H9 (cell line): ENCODE measurements at regions not wholly inside any gene's neighbourhood (a gene's known extent, or its start where the extent isn't known, plus 50 kb on each side); places are given as distances from the start of the nearest gene placed in this dataset.

Experiments used
- DNase-seq: peaks from one replicate; pipeline ENCODE4 v3.0.0-alpha.2; 2017
- H2AFZ ChIP-seq: one replicate; pipeline ENCODE4 v1.6.1; 2013; ENCODE audit warnings: mild to moderate bottlenecking, low read length, control low read depth, moderate library complexity
- H2AK5ac ChIP-seq: 2 replicates; pipeline ENCODE4 v1.6.1; 2013; ENCODE audit warnings: low read length, control low read depth, mixed read lengths; ENCODE audit not compliant: insufficient read length
- H2BK120ac ChIP-seq: one replicate; pipeline ENCODE4 v1.6.1; 2013; ENCODE audit warnings: low read depth, mild to moderate bottlenecking, low read length, control low read depth, inconsistent platforms; ENCODE audit not compliant: poor library complexity, severe bottlenecking
- H2BK12ac ChIP-seq: 2 replicates; pipeline ENCODE4 v1.6.1; 2013; ENCODE audit warnings: low read length, control low read depth, mixed read lengths, low read depth; ENCODE audit not compliant: insufficient read length
- H2BK15ac ChIP-seq: 2 replicates; pipeline ENCODE4 v1.6.1; 2013; ENCODE audit warnings: low read depth, low read length, control low read depth
- H2BK20ac ChIP-seq: one replicate; pipeline ENCODE4 v1.6.1; 2013; ENCODE audit warnings: low read depth, mild to moderate bottlenecking, low read length, control low read depth, inconsistent platforms; ENCODE audit not compliant: poor library complexity, severe bottlenecking
- H2BK5ac ChIP-seq: 2 replicates; pipeline ENCODE4 v1.6.1; 2013; ENCODE audit warnings: low read length, control low read depth, mixed read lengths; ENCODE audit not compliant: insufficient read length
- H3K14ac ChIP-seq: 2 replicates; pipeline ENCODE4 v1.6.1; 2013; ENCODE audit warnings: low read length, control low read depth; ENCODE audit not compliant: insufficient read depth
- H3K18ac ChIP-seq: 2 replicates; pipeline ENCODE4 v1.6.1; 2013; ENCODE audit warnings: low read depth, mild to moderate bottlenecking, mixed read lengths, low read length, control low read depth; ENCODE audit not compliant: insufficient read length
- H3K23ac ChIP-seq: 2 replicates; pipeline ENCODE4 v1.6.1; 2013; ENCODE audit warnings: low read length, control low read depth, mixed read lengths, low read depth; ENCODE audit not compliant: insufficient read length
- H3K23me2 ChIP-seq: 2 replicates; pipeline ENCODE4 v1.6.1; 2013; ENCODE audit warnings: low read depth, mild to moderate bottlenecking, mixed read lengths, low read length, control low read depth; ENCODE audit not compliant: insufficient read length, poor library complexity, severe bottlenecking
- H3K27ac ChIP-seq: 2 replicates; pipeline ENCODE4 v1.5.1; 2013; ENCODE audit warnings: low read length, control low read depth, mixed read lengths, low read depth; ENCODE audit not compliant: insufficient read length
- H3K27me3 ChIP-seq: 2 replicates; pipeline ENCODE4 v1.6.1; 2013; ENCODE audit warnings: low read length, control low read depth, inconsistent platforms; ENCODE audit not compliant: insufficient read depth
- H3K4ac ChIP-seq: 2 replicates; pipeline ENCODE4 v1.6.1; 2013; ENCODE audit warnings: low read depth, mild to moderate bottlenecking, control low read depth, inconsistent platforms, low read length, moderate library complexity
- H3K4me1 ChIP-seq: 2 replicates; pipeline ENCODE4 v1.6.1; 2013; ENCODE audit warnings: low read length, control low read depth, inconsistent platforms; ENCODE audit not compliant: insufficient read depth
- H3K4me2 ChIP-seq: 2 replicates; pipeline ENCODE4 v1.6.1; 2013; ENCODE audit warnings: low read length, control low read depth, mixed read lengths; ENCODE audit not compliant: insufficient read length, insufficient read depth
- H3K56ac ChIP-seq: 2 replicates; pipeline ENCODE4 v1.6.1; 2013; ENCODE audit warnings: low read depth, mild to moderate bottlenecking, mixed read lengths, low read length, control low read depth; ENCODE audit not compliant: insufficient read length
- H3K79me1 ChIP-seq: 2 replicates; pipeline ENCODE4 v1.6.1; 2013; ENCODE audit warnings: low read depth, mild to moderate bottlenecking, moderate library complexity, low read length, control low read depth, inconsistent platforms; ENCODE audit not compliant: insufficient read depth, poor library complexity, severe bottlenecking
- H3K79me2 ChIP-seq: 2 replicates; pipeline ENCODE4 v1.6.1; 2013; ENCODE audit warnings: low read length, control low read depth, inconsistent platforms; ENCODE audit not compliant: insufficient read depth
- H3K9ac ChIP-seq: 2 replicates; pipeline ENCODE4 v1.6.1; 2013; ENCODE audit warnings: low read length, control low read depth, mixed read lengths; ENCODE audit not compliant: insufficient read length; ENCODE audit errors: extremely low read depth
- H3K9me3 ChIP-seq: one replicate; pipeline ENCODE4 v1.6.1; 2013; ENCODE audit warnings: low read depth, low read length, inconsistent platforms; ENCODE audit not compliant: control insufficient read depth
- H3T11ph ChIP-seq: one replicate; pipeline ENCODE4 v1.6.1; 2013; ENCODE audit warnings: mild to moderate bottlenecking, low read length, control low read depth, inconsistent platforms
- H4K20me1 ChIP-seq: one replicate; pipeline ENCODE4 v1.6.1; 2013; ENCODE audit not compliant: control insufficient read depth, insufficient read length, insufficient read depth
- H4K5ac ChIP-seq: 2 replicates; pipeline ENCODE4 v1.6.1; 2013; ENCODE audit warnings: low read depth, mild to moderate bottlenecking, mixed read lengths, low read length, control low read depth; ENCODE audit not compliant: insufficient read length
- H4K8ac ChIP-seq: replicated peaks from 2 replicates; pipeline ENCODE4 v1.6.1; 2013; ENCODE audit warnings: low read length, control low read depth, mixed read lengths, low read depth; ENCODE audit not compliant: insufficient read length
- H4K91ac ChIP-seq: 2 replicates; pipeline ENCODE4 v1.6.1; 2013; ENCODE audit warnings: low read depth, mild to moderate bottlenecking, moderate library complexity, mixed read lengths, low read length, control low read depth; ENCODE audit not compliant: insufficient read length
- H3K27ac Mint-ChIP-seq, 3 experiments: 2 replicates in 2 of 3; 3 replicates in 1 of 3; pipeline ENCODE4 v1.8.0; 2020 to 2021; ENCODE audit warnings: mixed read lengths in 3 of 3, mild to moderate bottlenecking in 1 of 3, moderate library complexity in 1 of 3
- H3K27me3 Mint-ChIP-seq: 2 replicates; pipeline ENCODE4 v1.8.0; 2021; ENCODE audit warnings: low read depth, mild to moderate bottlenecking, moderate library complexity, mixed read lengths
- H3K36me3 Mint-ChIP-seq, 3 experiments: 2 replicates in 2 of 3; 3 replicates in 1 of 3; pipeline ENCODE4 v1.8.0; 2020 to 2021; ENCODE audit warnings: low read depth in 3 of 3, mixed read lengths in 3 of 3; ENCODE audit not compliant: insufficient read depth in 1 of 3
- H3K4me1 Mint-ChIP-seq, 2 experiments: 2 replicates each; pipeline ENCODE4 v1.8.0; 2020; ENCODE audit warnings: mixed read lengths in 2 of 2
- H3K4me3 Mint-ChIP-seq, 2 experiments: 2 replicates in 1 of 2; 3 replicates in 1 of 2; pipeline ENCODE4 v1.8.0; 2020 to 2021; ENCODE audit warnings: mild to moderate bottlenecking in 2 of 2, mixed read lengths in 2 of 2, moderate library complexity in 1 of 2
- H3K9me3 Mint-ChIP-seq, 2 experiments: 2 replicates in 1 of 2; 3 replicates in 1 of 2; pipeline ENCODE4 v1.8.0; 2020; ENCODE audit warnings: mild to moderate bottlenecking in 2 of 2, mixed read lengths in 2 of 2, moderate library complexity in 1 of 2
- whole genome bisulfite sequencing: extraction: QIAGEN DNeasy Blood & Tissue Kit; methylation state at CpG from one replicate; pipeline ENCODE4 v1.1.7; 2013; ENCODE audit warnings: missing lambda C conversion rate, low lambda C conversion rate, mixed read lengths; ENCODE audit not compliant: insufficient read length; ENCODE audit errors: extremely low coverage; 5-methylcytosine and 5-hydroxymethylcytosine counted together
- TF ChIP-seq, protein P1 (sequence below): fragments of 200-600 bp; sonication (generic); conservative IDR thresholded peaks from 3 replicates; pipeline ENCODE4 v1.8.0; 2021; ENCODE audit warnings: antibody characterized with exemption, mild to moderate bottlenecking

DNA sequence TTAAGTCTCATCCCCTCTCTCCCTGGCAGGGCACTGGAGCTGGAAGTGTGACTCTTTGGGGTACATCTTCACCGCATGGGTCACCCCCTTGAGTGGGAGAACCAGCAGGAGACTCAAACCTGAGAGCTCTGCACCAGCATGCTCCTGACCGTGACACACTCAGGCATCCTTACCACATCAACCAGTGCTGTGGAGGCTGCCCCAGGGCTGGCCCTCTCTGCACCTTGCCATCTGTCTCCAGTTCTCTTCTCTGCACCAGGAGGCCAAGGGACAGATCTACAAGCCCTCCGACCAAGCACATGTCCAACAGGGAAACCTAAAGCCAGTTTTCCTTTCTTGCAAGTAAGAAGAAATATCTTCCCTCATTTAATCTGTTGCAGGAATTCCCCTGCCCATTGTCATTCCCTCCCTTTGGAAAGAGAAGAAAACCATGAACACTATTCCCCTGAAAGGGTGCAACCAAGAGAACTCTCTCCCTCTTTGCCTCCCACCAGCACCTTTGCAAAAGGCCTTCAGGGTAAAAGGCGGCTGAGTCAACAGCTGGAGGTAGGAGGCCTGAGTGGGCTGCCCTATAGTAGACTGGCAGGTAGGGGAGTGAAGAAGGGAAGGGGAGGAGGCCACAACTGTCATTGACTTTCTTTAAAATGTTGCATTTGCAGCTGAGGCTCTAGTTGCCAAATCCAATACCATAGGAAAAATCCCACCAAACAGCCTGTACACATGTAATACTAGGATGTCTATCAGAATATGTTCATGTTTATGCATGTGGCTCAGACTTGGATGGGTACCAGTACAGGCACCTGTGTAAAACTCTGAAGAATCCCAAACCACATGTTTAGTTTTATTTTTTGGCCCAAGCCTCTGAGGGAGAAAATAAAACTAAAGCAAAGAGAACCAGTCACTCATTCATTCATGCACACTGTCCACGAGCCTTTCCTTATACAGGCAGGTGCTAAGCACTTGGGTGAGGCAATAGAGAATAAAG is 117.0 kb downstream of the WT1 start:
- Histone ChIP-seq H2AFZ (no peak overlapping the region), H3K18ac (no peak overlapping the region), H3K56ac (no peak overlapping the region), H2BK5ac (no peak overlapping the region), H3K9me3 (no peaks in the 10 kb centered on the region), H3K14ac (no peak overlapping the region), H3K79me2 (no peaks in the 10 kb centered on the region), H3K23me2 (no peaks in the 10 kb centered on the region), H4K20me1 (no peaks in the 10 kb centered on the region), H2BK20ac (no peak overlapping the region), H2AK5ac (no peak overlapping the region), H3T11ph (no peak overlapping the region), H3K4me2 (no peak overlapping the region), H2BK120ac (no peak overlapping the region), H2BK12ac (no peak overlapping the region), H4K8ac (no peak overlapping the region), H3K27ac (no peak overlapping the region), H2BK15ac (no peak overlapping the region), H4K91ac (no peak overlapping the region), H4K5ac (no peak overlapping the region), H3K23ac (no peak overlapping the region), H3K4me1 (no peaks in the 10 kb centered on the region), H3K4ac (no peak overlapping the region), H3K79me1 (no peaks in the 10 kb centered on the region), H3K9ac (no peak overlapping the region), H3K27me3 (no peaks in the 10 kb centered on the region)
- peaks cover 10% of the 10 kb centered on the region for H3K27me3 Mint-ChIP-seq
- no peak for DNase-seq
- H3K4me3 Mint-ChIP-seq = no peak overlapping the region
- H3K36me3 Mint-ChIP-seq = no peaks in the 10 kb centered on the region
- H3K4me1 Mint-ChIP-seq = peaks cover 10 to 12% of the 10 kb centered on the region in 2 experiments
- TF ChIP-seq, protein P1, sequence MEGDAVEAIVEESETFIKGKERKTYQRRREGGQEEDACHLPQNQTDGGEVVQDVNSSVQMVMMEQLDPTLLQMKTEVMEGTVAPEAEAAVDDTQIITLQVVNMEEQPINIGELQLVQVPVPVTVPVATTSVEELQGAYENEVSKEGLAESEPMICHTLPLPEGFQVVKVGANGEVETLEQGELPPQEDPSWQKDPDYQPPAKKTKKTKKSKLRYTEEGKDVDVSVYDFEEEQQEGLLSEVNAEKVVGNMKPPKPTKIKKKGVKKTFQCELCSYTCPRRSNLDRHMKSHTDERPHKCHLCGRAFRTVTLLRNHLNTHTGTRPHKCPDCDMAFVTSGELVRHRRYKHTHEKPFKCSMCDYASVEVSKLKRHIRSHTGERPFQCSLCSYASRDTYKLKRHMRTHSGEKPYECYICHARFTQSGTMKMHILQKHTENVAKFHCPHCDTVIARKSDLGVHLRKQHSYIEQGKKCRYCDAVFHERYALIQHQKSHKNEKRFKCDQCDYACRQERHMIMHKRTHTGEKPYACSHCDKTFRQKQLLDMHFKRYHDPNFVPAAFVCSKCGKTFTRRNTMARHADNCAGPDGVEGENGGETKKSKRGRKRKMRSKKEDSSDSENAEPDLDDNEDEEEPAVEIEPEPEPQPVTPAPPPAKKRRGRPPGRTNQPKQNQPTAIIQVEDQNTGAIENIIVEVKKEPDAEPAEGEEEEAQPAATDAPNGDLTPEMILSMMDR = no peak
- H3K27ac Mint-ChIP-seq = no peak overlapping the region
- WGBS = no CpG with 5 or more reads among the region's 5 CpGs
- no peaks in the 10 kb centered on the region for H3K9me3 Mint-ChIP-seq
